ENCODE measurements at regions not wholly inside any gene's neighbourhood (a gene's known extent, or its start where the extent isn't known, plus 50 kb on each side); places are given as distances from the start of the nearest gene placed in this dataset.
"Not testable (repeated sequence)": the region's sequence is repeated elsewhere in the genome, so short reads cannot be mapped to it uniquely, and the experiment has no call there.

DNA sequence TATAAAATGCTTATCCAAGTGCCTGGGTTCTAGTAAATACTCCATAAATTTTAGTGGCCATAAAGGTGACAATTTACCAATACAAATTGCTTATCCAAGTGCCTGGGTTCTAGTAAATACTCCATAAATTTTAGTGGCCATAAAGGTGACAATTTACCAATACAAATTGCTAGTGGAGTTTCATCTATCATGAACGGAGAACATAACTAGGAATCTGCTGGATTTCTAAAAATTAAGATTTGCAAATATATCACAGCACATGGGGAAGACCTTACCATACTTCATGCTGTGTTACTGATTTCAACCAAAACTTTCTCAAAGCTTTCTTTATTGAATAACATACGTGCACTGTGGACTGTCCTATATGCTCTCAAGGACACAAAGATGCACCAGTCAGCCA is 1631.4 kb upstream of the FLRT2 start:
- DNase-seq = not testable (repeated sequence)

DNA sequence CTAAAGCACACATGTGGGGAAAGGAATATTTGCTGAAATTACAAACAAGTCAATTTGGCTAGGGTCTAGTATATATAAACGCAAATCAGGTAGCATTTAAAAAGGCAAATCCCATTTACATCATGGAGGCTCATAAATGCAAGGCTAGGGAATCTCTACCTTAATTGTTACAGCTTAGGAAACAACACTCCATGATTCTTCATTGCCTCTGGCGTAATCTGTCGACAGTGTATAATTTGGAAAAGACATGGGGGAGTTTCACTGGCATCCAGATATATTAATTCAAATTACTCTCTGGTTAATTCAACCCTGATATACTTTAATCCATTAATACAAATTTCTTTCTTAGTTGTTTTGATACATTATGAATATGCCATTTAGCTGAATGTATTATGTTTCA is 1630.2 kb upstream of the FLRT2 start:
- DNase-seq = no peak

- DNase-seq = no peak
These were observed 1624.8 kb upstream of the FLRT2 start for GRCh38 chr14:83905157-83905556.

GRCh38 chr14:83908419-83908818 is 1621.5 kb upstream of the FLRT2 start:
- DNase-seq = no peak

DNA sequence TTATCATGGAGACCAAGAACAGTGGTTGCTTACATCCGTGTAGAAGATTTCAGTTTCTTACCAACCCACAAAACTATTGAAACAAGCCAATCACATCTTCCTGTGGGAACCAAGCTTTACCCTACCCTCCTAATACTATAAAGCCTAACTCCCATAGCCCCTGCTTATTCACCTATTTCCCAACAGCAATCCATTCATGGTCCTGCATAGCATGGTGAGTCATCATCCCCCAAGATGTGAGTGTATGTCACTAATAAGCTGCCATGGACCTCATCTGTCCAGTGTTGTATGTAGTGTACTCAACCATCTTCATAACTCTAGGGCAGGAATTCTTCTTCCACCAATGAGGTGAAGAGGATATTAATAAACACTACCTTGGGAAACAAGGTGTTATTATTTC is 1620.4 kb upstream of the FLRT2 start:
- no peak for DNase-seq

DNA sequence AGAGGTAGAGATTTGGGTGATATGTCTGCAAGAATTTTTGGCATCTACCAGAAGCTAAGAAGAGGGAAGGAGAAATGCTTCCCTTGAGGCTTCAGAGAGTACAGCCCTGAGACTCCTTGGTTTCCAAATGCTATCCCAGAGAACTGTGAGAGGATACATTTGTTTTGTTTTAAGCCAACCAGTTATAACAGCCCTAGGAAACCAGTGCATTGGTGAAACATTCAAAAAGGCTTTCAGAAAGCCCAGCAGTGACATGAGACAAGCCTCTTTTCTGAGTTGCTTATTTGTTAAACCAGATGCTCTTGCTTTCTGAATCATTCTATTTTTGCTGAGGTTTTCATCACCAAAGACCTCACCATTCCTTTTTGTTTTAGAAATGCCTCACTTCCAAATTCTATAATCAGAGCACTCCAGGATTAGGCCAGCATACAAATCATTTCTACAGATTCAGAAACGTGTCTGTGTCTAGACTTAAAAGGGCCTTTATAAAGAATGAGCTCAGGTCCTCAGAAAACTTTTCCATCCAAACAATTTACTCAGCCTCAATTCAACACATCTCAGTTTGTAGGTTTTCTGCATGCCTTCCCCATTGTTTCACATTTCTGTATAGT is 1617.8 kb upstream of the FLRT2 start:
- no peak for DNase-seq

DNA sequence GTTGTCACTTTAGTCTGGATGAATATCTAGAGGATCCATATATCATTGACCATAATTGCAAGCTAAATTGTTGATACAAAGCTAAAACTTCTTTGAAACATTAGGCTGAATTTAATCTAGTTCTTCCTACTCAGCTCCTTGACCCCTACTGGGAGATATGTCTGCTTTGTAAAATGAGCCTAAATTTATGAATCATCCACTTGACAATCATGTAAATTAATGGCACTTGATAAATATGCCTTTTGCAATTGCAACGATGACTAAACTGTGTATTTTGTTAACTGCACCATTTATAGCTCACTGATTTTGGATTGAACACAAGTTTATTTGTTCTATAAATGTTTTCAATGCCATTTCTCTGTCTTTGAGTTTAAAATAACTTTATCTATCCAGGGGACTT is 1616.5 kb upstream of the FLRT2 start:
- no peak for DNase-seq

- no peak for DNase-seq
These were observed 1611.4 kb upstream of the FLRT2 start for GRCh38 chr14:83918546-83918945.

GRCh38 chr14:83919675-83920074 is 1610.3 kb upstream of the FLRT2 start:
- DNase-seq = not testable (repeated sequence)

GRCh38 chr14:83923842-83924241 is 1606.1 kb upstream of the FLRT2 start:
- no peak for DNase-seq

DNA sequence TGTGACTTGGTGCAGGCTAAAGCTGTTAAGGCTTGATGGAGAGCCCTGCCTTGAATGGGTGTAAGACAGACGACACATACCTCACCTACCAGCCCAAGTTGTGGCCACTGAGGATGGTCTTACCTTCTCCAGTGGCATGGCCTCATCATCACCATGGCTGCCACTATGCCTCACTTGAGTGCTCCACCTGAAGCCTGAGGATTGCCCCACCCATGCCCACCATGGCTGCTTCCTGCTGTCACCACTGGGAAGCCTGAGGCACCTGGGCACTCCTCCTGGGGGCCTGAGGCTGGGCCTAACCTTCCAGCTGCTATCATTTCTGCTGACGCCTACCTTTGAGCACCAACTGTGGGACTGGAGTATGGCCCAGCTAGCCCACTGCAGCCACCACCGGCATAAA is 1605.7 kb upstream of the FLRT2 start:
- no peak for DNase-seq

- no peak for DNase-seq
These were observed 1589.7 kb upstream of the FLRT2 start for GRCh38 chr14:83940253-83940652.

- no peak for DNase-seq
These were observed 1571.6 kb upstream of the FLRT2 start for GRCh38 chr14:83958359-83958758.

GRCh38 chr14:83960832-83961512 is 1569.0 kb upstream of the FLRT2 start:
- DNase-seq = no peak

- DNase-seq = no peak
These were observed 1559.9 kb upstream of the FLRT2 start for GRCh38 chr14:83969998-83970397.

GRCh38 chr14:83972631-83973030 is 1557.3 kb upstream of the FLRT2 start:
- no peak for DNase-seq

DNA sequence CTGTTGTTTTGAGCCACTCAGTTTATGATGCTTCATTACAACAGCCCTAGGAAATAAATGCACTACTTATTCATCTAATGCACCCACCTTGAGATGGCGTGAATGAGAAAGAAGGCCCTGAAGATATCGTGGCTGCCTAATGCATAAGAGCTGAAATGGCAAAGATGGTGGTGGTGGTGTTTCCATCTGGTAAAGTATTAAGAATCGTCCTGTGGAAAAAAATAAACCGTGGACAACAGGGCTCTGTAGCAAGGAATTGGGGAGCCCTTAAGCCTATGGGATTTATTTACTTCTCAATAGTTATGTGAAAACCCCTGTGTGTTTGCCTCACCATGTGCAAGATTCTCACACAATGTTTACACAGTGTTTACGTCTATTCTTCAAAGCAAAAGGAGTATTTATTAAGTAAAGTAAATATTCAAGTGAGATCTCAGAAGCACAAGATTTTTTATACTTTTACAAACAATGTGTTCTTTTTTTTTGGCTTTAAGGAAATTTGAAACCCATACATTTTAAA is 1555.2 kb upstream of the FLRT2 start:
- no peak for DNase-seq

DNA sequence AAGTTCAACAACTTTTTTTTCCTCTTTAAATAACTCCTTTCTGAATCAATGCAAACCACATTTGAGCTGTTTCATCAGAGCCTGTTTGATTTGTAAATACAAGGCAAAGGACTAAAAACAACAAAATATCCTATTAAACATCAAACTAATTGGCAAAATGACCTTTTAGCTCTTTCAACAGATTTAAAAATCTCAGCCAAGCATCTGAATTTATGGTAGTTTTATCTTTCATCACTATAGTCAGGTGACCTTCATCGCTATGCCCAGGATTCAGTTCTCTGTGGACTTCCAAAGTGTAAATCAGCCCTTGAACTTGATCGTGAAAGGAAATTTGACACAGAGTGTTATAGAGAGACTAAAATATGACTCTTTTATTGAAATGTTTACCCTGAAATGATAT is 1554.5 kb upstream of the FLRT2 start:
- DNase-seq = no peak

DNA sequence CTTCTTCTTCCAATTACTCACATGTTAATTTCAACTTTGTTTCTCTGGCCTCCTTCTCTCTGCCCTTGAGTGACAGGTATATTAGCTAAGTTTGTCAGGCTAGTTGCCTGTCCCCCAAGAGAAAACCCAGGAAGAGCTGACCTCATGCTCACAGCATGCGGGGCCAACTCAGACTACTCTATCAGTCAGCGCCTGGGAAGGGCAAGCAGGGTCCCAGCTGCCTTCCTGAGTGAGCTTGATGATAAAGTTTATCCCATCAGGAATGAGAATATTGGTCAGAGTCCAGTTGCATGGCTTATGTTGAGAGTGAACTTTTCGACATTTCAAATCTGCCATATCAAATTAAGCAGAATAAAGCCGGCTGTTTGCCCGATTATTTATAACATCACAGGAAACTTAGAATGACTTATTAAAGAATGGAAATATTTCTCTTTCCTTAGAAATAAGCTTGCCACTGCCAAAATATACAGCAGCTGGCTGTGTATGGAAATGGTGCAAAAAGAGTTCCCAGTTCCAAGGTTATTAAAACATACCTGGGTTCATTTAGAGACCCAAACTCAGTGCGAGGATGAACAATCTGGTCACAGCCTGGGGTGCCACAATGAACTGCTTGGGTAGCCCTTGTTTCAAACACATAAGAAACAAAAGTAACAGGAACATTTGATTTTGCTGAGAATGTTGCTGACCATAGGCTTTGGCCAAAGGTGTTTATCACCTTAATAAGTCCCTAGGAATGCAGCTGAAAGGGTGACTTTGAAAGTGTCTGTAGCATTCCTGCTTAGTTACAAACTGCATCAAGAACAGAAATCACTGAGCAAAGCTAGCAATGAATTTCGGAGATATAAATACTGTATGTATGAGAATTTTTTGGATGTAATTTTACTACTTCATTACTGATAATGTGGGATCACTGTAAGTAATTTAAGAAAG is 1553.8 kb upstream of the FLRT2 start:
- DNase-seq = no peak

DNA sequence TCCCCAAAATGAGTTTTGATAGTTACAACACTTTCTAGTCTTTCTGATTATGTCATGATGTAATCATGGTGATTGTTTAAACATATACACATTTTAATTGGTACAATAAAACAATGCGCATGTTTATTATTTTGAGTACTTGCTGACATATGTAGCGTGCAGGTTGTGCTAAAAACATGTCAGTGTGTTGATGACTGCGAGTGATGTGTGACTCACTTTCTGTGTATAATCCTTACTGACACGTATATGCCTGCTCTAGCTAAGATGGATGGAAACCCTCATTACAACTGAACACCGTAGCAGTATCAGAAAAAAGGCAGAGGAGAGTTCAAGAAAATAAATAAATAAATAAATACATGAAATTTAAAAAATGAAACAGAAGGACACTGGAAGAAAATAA is 1552.4 kb upstream of the FLRT2 start:
- DNase-seq = no peak

GRCh38 chr14:83981676-83982258 is 1548.2 kb upstream of the FLRT2 start:
- DNase-seq = not testable (repeated sequence)

DNA sequence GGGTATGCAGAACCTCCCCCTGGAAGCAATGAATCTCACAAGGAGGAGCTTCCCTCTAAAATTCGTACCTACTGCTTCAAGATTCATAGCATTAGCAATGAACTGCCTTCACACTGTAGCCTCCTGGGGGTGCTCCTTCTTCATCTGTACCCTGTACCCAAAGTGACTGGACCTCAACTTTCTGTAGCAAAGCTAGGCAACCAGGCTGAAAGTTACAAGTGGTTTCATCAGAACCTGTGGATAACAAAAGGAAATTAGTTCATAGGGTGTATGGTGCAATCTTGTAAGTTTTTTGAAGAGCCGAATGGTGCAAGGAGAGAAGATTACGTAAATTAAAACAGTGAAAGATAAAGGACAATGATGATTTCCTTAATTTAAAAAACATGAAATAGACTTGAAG is 1541.7 kb upstream of the FLRT2 start:
- no peak for DNase-seq

DNA sequence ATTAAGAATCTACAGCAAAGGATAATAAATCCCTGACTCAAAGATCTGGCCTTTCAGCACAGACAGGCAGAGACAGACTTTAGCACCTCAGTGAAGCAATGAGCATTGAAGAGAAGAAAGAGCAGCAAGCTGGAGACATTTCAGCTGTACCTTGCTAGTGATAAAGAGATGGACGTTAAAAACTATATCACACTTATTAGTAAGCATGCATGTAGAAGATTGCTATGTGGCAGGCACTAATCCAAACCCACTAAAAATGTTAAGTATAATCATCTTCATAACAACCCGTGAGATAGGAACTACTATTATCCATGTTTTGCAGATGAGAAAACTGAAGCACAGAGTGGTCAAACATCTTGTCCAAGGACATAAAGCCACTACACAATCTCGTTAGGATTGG is 1538.3 kb upstream of the FLRT2 start:
- DNase-seq = no peak
